SH-SY5Y (cell line): ENCODE measurements at regions not wholly inside any gene's neighbourhood (a gene's known extent, or its start where the extent isn't known, plus 50 kb on each side); places are given as distances from the start of the nearest gene placed in this dataset.

Experiments used
- GATA2 ChIP-seq: IDR thresholded peaks from 2 replicates; pipeline ENCODE4 v1.6.1; 2011; ENCODE audit warnings: mild to moderate bottlenecking, low read depth, low read length
- GATA3 ChIP-seq: IDR thresholded peaks from 2 replicates; pipeline ENCODE4 v1.6.1; 2011; ENCODE audit warnings: low read depth, mild to moderate bottlenecking, low read length, moderate library complexity

- no peak for TF ChIP-seq GATA3
- TF ChIP-seq GATA2 = no peak
Observed at GRCh38 chr11:82308979-82309378, 424.7 kb downstream of the FAM181B start.
